IPS-18c (cell line): ENCODE measurements at regions not wholly inside any gene's neighbourhood (a gene's known extent, or its start where the extent isn't known, plus 50 kb on each side); places are given as distances from the start of the nearest gene placed in this dataset.
A peak's percentile ranks its signal among the peaks of the same experiment; 100 is the strongest.

Experiments
- H3K4me3 ChIP-seq: 2 replicates; pipeline ENCODE4 v1.7.0; 2013; ENCODE audit warnings: low read depth, mild to moderate bottlenecking, low read length, moderate library complexity; ENCODE audit not compliant: insufficient read depth
- H3K9me3 ChIP-seq: one replicate; pipeline ENCODE4 v1.6.1; 2013; ENCODE audit warnings: mild to moderate bottlenecking, low read length, moderate library complexity; ENCODE audit not compliant: control insufficient read depth, insufficient read depth

GRCh38 chr1:9419369-9420041 is 119.8 kb upstream of the SLC25A33 start:
- Histone ChIP-seq H3K4me3 (no peak overlapping the region), H3K9me3 (no peaks in the 10 kb centered on the region)

- H3K4me3 ChIP-seq: no peak overlapping the region
- no peaks in the 10 kb centered on the region for H3K9me3 ChIP-seq
Observed at GRCh38 chr1:9420835-9421532, 118.3 kb upstream of the SLC25A33 start.

- H3K4me3 ChIP-seq: no peak overlapping the region
Observed at GRCh38 chr1:9421533-9421873, 117.8 kb upstream of the SLC25A33 start.

GRCh38 chr1:9422321-9422720 is 116.9 kb upstream of the SLC25A33 start:
- no peaks in the 10 kb centered on the region for H3K9me3 ChIP-seq
- H3K4me3 ChIP-seq: no peak overlapping the region

More at GRCh38 chr1:9421533-9421873, 117.8 kb upstream of the SLC25A33 start:
- no peaks in the 10 kb centered on the region for H3K9me3 ChIP-seq

- no peaks in the 10 kb centered on the region for H3K9me3 ChIP-seq
- no peak overlapping the region for H3K4me3 ChIP-seq
Observed at GRCh38 chr1:9422911-9423505, 116.3 kb upstream of the SLC25A33 start.

- H3K9me3 ChIP-seq: no peaks in the 10 kb centered on the region
Observed at GRCh38 chr1:9424261-9424660, 115.0 kb upstream of the SLC25A33 start.

GRCh38 chr1:9425859-9426258 is 113.4 kb upstream of the SLC25A33 start:
- H3K9me3 ChIP-seq: no peaks in the 10 kb centered on the region
- H3K4me3 ChIP-seq: no peak overlapping the region

More at GRCh38 chr1:9424261-9424660, 115.0 kb upstream of the SLC25A33 start:
- H3K4me3 ChIP-seq: no peak overlapping the region

- Histone ChIP-seq H3K9me3 (no peaks in the 10 kb centered on the region), H3K4me3 (no peak overlapping the region)
Observed at GRCh38 chr1:9426291-9426711, 113.0 kb upstream of the SLC25A33 start.

GRCh38 chr1:9427388-9427787 is 111.9 kb upstream of the SLC25A33 start:
- Histone ChIP-seq H3K9me3 (no peaks in the 10 kb centered on the region), H3K4me3 (no peak overlapping the region)

- Histone ChIP-seq H3K9me3 (no peaks in the 10 kb centered on the region), H3K4me3 (peak overlapping the region; percentile 76)
Observed at GRCh38 chr1:9428601-9429341, 110.5 kb upstream of the SLC25A33 start.

GRCh38 chr1:9429342-9429711 is 109.9 kb upstream of the SLC25A33 start:
- no peaks in the 10 kb centered on the region for H3K9me3 ChIP-seq
- H3K4me3 ChIP-seq: peak overlapping the region; percentile 76

GRCh38 chr1:9434247-9435152 is 104.8 kb upstream of the SLC25A33 start:
- H3K4me3 ChIP-seq: no peak overlapping the region

GRCh38 chr1:9435153-9435636 is 104.1 kb upstream of the SLC25A33 start:
- no peaks in the 10 kb centered on the region for H3K9me3 ChIP-seq
- no peak overlapping the region for H3K4me3 ChIP-seq

More at GRCh38 chr1:9434247-9435152, 104.8 kb upstream of the SLC25A33 start:
- H3K9me3 ChIP-seq: no peaks in the 10 kb centered on the region

- no peak overlapping the region for H3K4me3 ChIP-seq
- no peaks in the 10 kb centered on the region for H3K9me3 ChIP-seq
Observed at GRCh38 chr1:9435854-9436640, 103.2 kb upstream of the SLC25A33 start.

- Histone ChIP-seq H3K4me3 (no peak overlapping the region; the same call in 1 of the 2 replicates), H3K9me3 (no peaks in the 10 kb centered on the region)
Observed at GRCh38 chr1:9437961-9438430, 101.3 kb upstream of the SLC25A33 start.
